AG09309 (cell line): ENCODE measurements at regions not wholly inside any gene's neighbourhood (a gene's known extent, or its start where the extent isn't known, plus 50 kb on each side); places are given as distances from the start of the nearest gene placed in this dataset.

Experiments used
- DNase-seq: peaks from one replicate; pipeline ENCODE4 v3.0.0-alpha.2; 2010; ENCODE audit warnings: low read depth
- H3K4me3 ChIP-seq: 2 replicates; pipeline ENCODE4 v1.5.1; 2011; ENCODE audit warnings: mild to moderate bottlenecking, low read depth, low read length, moderate library complexity; ENCODE audit not compliant: control insufficient read depth
- TF ChIP-seq, protein P1 (sequence below): IDR thresholded peaks from 2 replicates; pipeline ENCODE4 v1.5.1; 2011; ENCODE audit warnings: mild to moderate bottlenecking, low read depth, low read length, inconsistent platforms; ENCODE audit not compliant: insufficient read depth, control insufficient read depth; ENCODE audit errors: missing control alignments

DNA sequence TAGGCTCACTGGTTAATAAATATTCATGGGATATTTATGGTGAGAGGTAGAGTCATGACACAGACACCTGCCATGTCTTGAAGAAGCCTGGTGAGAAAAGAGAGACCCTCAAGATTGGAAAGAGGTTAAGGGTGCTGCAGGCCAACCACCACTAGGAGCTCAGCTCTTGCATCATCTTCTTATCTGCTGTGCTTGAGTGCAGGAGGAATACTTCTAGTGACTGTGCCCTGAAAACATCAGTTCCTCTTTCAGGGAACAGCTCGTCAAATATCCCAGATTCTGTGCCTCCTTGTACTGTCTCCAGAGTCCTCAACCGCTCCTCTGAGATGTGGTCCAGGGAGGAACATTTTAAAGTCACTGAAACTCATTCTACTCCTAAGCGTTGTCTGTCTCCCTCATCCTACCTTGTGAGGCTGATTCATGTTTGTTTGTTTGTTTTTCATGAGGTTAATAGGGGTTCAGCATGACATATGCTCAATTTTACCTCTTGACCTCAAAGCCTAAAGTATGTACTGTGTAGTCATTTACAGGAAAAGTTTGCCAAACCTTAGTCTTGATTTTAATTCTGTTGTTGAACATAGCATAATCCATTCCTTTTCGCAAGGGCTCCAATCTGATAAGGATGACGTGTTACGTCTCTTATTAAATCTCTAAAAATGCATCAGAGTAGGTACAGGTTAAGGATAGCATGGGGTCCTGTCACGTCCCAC lies 293.1 kb downstream of the C7orf25 start:
- no peak for DNase-seq
- no peak overlapping the region for H3K4me3 ChIP-seq
- TF ChIP-seq, protein P1, sequence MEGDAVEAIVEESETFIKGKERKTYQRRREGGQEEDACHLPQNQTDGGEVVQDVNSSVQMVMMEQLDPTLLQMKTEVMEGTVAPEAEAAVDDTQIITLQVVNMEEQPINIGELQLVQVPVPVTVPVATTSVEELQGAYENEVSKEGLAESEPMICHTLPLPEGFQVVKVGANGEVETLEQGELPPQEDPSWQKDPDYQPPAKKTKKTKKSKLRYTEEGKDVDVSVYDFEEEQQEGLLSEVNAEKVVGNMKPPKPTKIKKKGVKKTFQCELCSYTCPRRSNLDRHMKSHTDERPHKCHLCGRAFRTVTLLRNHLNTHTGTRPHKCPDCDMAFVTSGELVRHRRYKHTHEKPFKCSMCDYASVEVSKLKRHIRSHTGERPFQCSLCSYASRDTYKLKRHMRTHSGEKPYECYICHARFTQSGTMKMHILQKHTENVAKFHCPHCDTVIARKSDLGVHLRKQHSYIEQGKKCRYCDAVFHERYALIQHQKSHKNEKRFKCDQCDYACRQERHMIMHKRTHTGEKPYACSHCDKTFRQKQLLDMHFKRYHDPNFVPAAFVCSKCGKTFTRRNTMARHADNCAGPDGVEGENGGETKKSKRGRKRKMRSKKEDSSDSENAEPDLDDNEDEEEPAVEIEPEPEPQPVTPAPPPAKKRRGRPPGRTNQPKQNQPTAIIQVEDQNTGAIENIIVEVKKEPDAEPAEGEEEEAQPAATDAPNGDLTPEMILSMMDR, result no peak

DNA sequence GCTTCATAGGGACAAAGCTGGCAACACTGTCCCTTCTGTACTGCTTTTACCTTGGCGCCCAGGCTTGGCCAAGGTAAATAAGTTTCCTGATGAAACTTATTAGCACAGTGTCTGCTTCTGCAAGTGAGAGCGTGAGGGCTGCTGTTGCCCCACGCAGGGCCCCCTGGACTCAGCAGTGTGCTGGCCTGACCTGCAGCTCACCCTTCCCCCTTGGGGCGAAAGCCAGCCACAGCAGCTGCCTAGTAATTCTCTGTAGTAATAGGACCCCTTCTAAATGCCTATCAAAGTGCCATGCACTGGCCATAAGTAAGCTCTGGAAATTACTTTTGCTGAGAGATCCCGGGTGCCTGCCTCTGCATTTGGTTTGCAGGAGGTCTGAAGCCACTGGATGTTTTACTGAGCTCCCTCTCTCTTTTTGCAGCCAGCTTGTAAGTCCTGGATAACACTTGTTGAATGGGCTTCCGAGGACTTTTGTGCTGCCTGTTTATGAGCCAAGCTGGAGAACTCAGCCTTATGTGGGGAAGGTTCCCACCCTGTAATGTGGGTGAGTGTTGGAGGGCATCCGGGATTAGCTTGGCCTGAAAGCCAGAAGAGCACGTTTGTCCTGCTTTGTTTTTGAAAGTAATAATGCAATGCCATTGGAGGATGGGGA lies 293.9 kb downstream of the C7orf25 start:
- H3K4me3 ChIP-seq, result no peak overlapping the region
- DNase-seq, result no peak
- TF ChIP-seq, protein P1, result no peak

DNA sequence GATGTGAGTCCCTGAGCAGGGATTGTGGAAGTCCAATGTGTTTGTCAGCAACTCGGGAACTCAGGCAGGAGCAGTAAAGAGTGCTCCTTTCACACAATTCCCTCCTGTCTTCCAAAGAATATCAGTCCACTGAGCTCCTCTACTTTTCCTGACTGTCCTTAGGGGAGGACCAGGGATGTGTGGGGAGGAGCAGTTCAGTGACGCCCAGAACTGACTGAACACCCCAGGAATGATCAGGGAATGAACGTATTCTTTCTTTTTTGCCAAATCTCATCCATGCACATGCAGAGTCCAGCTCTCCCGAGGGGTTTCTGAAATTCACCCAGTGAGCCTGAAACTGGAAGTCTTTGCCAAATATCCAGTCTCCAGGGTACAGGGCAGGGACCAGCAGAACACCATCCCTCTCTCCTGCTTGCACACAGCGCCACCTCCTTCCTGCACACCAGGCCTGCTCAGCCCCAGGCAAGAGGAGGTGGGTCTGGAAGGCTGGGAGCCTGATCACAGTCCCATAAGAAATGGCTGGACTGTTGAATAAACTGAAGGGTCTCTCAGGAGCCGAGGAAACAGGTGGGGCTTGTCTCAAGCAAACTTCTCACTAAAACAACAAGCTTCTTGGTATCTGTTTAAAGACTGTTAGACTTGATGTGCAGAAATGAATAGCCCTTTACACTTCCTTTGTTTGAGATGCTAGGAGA lies 294.7 kb downstream of the C7orf25 start:
- no peak for DNase-seq
- TF ChIP-seq, protein P1, result no peak

DNA sequence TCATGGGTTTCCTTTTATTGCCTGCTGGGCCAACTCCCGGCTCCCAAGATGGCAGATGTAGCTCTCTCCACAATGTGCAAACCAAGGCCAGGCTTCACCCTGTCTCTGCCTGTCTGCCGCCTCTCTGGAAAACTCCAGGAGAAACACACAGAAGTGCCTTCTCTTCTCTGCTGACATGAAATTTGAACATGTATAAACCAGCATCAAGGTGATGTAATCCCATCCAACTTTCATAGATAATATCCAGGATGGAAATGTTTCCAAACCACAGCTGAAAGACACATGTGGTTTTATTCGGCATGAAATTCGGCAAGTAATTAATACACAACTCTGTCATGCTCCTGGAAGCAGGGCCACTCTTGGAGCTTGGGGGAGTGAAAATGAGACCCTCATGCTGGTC lies 297.2 kb downstream of the C7orf25 start:
- no peak overlapping the region for H3K4me3 ChIP-seq
- TF ChIP-seq, protein P1, result no peak

More for the DNA sequence above, 294.7 kb downstream of the C7orf25 start:
- H3K4me3 ChIP-seq, result no peak overlapping the region

DNA sequence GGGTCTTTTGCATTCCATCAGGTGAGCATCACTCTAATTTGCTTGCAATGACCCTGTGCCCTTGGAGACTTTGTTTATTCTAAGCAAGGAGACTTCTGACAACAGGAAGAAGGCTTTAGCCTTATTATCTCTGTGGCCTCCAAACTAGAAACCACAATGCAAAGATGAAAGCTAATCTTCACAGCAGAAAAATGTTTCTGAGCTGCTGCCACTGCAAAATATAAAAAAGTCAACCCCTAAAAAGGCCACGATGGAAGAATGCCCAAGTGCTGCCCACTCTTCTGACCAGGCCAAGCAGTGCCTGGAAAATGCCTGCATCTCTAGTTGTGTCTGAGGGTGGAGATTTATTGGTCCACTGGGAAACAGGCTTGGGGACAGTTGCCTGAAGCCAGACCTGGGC lies 299.9 kb downstream of the C7orf25 start:
- H3K4me3 ChIP-seq, result no peak overlapping the region
- DNase-seq, result no peak
- TF ChIP-seq, protein P1, result no peak

More for the DNA sequence above, 297.2 kb downstream of the C7orf25 start:
- no peak for DNase-seq

DNA sequence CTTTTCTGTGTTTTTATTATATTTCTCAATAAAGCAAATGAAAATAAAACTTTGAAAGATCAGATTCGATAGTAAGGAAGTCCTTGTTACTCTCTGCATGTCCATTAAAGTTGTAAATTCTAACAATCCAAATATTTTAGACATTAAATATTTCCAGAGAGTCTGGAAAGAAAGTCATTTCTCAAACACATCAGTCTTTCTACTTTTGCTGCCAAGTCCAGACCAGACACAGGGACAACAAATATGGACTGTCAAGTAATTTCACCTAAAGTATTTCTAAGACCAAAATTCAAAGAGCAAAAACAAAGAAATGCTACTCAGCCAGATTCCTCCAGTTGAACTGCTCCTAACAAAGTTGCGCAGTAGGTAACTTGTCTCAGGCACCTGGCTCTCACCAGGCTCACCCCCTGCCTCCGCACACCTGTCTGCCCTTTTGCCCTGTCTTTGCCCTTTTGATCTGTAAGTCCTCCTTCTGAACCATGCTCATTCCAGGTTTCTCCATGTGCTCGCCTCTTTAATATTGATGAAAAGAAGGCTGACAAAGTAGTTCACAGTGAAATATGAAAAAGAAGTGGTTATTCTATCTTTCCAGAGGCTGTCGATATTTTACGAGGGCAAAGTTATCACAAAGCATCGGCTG lies 300.5 kb downstream of the C7orf25 start:
- TF ChIP-seq, protein P1, result no peak
- no peak overlapping the region for H3K4me3 ChIP-seq
- no peak for DNase-seq
